Activated CD8-positive, alpha-beta T cell treated with anti-CD3 and anti-CD28 coated beads, Interleukin-2, amount 10 ng/mL, durations not matched to agents 7 days and 5 days (primary cell): ENCODE measurements at regions not wholly inside any gene's neighbourhood (a gene's known extent, or its start where the extent isn't known, plus 50 kb on each side); places are given as distances from the start of the nearest gene placed in this dataset.

Source experiments
- ATAC-seq: fragments of 150-1000 bp; cut with Tn5 transposase; one replicate; pipeline ENCODE4 v1.10.0; 2021; ENCODE audit warnings: moderate library complexity
- CTCF ChIA-PET: fragments of 350-600 bp; sonication (Branson Sonifier 250); formaldehyde crosslinking; loops from one replicate; lab custom pipeline; 2021; ENCODE audit warnings: antibody characterized with exemption; lab: Charles Lee
- POLR2A ChIA-PET: fragments of 350-600 bp; sonication (Branson Sonifier 250); formaldehyde crosslinking; loops from one replicate; lab custom pipeline; 2021; ENCODE audit warnings: antibody characterized with exemption; lab: Charles Lee
- DNase-seq: peaks from one replicate; pipeline ENCODE4 v3.0.0-alpha.2; 2020
- H3K27ac Mint-ChIP-seq: one replicate; pipeline ENCODE4 v1.8.0; 2021; ENCODE audit warnings: mild to moderate bottlenecking, mixed read lengths
- H3K27me3 Mint-ChIP-seq: one replicate; pipeline ENCODE4 v1.8.0; 2021; ENCODE audit warnings: low read depth, mixed read lengths
- H3K36me3 Mint-ChIP-seq: one replicate; pipeline ENCODE4 v1.8.0; 2021; ENCODE audit warnings: low read depth, mixed read lengths
- H3K4me1 Mint-ChIP-seq: one replicate; pipeline ENCODE4 v1.8.0; 2021; ENCODE audit warnings: low read depth, mixed read lengths
- H3K4me3 Mint-ChIP-seq: one replicate; pipeline ENCODE4 v1.8.0; 2021; ENCODE audit warnings: mild to moderate bottlenecking, mixed read lengths
- H3K9me3 Mint-ChIP-seq: one replicate; pipeline ENCODE4 v1.8.0; 2022; ENCODE audit warnings: mixed read lengths; ENCODE audit not compliant: insufficient read depth

DNA sequence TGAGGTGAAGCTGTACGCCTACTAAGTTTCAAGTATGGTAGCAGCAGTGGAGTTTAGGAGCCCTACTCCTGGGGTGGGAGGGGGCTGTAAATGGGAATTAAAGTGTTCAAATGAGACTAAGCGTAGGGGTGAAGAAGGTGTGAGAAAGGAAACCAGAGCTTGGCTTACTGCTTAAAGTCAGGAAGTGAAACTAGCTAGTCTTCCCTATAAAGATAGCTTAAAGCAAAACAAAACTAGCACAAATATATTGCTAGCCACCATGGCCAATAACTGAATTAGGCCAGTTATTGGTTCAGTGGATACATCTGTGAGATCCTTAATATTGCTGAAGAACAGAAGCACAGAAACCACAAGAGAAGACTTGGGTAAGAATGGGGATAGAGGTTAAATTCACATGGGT is 492.2 kb upstream of the PKN2 start:
- DNase-seq (no peak), ATAC-seq (no peak)
- ChIA-PET POLR2A (no interaction called here), CTCF (interaction anchor here (2.1 to 2.2 kb wide), 2 partner anchors 8 to 11 kb away, joined by 6 to 10 read pairs; no protein-coding TSS in a partner anchor)
- H3K4me1 Mint-ChIP-seq: peaks cover 7% of the 10 kb centered on the region
- H3K27ac Mint-ChIP-seq: no peak overlapping the region
- peaks cover 7% of the 10 kb centered on the region for H3K27me3 Mint-ChIP-seq
- H3K9me3 Mint-ChIP-seq: no peaks in the 10 kb centered on the region
- H3K4me3 Mint-ChIP-seq: no peak overlapping the region
- no peaks in the 10 kb centered on the region for H3K36me3 Mint-ChIP-seq

DNA sequence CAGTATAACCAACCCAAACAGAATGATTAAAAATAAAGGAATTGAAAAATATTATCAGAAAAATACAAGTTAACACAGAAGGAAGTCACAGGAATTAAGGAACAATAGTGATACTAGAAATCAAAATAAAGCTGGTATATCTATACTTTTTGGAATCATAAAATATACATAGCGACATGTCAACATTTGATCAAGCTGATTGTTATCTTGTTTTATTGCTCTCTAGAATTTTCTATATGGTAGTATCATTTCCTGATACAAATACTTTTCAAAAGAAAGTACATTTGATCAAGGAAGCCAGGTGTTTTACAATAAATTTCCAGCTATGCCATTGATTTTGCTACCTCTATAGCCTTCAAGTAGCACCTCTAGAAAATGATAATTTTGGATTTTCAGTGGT is 489.5 kb upstream of the PKN2 start:
- Mint-ChIP-seq H3K36me3 (no peaks in the 10 kb centered on the region), H3K27me3 (peaks cover 11% of the 10 kb centered on the region), H3K4me3 (no peak overlapping the region), H3K4me1 (peaks cover 7% of the 10 kb centered on the region), H3K27ac (no peak overlapping the region), H3K9me3 (no peaks in the 10 kb centered on the region)
- ATAC-seq (no peak), DNase-seq (no peak)
- CTCF ChIA-PET: interaction anchor here (0.9 kb wide), 1 partner anchor 14 kb away, joined by 4 read pairs; no protein-coding TSS in a partner anchor
- POLR2A ChIA-PET: no interaction called here

DNA sequence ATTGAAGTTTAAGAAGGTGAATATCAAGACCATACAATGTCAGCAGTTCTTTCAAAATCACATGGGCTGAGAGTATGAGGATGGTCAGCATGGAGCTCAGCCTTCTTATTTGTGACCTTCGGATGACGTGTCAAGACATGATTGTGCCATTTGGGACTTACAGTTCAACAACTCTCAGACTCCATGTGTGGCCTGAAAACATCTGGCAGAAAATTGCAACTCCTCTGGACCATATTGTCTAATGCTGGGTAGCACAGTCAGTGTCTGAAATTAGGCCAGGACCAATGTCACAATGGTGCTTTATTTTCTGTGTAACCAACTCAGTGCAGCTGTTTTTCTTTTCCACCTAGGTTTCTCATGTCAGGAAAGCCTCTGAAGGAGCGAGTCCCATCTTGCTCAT is 483.5 kb upstream of the PKN2 start:
- Mint-ChIP-seq H3K27ac (no peak overlapping the region), H3K9me3 (no peaks in the 10 kb centered on the region), H3K4me1 (no peaks in the 10 kb centered on the region), H3K36me3 (no peaks in the 10 kb centered on the region), H3K4me3 (no peak overlapping the region), H3K27me3 (peaks cover 4% of the 10 kb centered on the region)
- CTCF ChIA-PET: no interaction called here
- POLR2A ChIA-PET: interaction anchor here (0.6 kb wide), 1 partner anchor 213 kb away, joined by 3 read pairs; no protein-coding TSS in a partner anchor
- DNase-seq (no peak), ATAC-seq (no peak)

DNA sequence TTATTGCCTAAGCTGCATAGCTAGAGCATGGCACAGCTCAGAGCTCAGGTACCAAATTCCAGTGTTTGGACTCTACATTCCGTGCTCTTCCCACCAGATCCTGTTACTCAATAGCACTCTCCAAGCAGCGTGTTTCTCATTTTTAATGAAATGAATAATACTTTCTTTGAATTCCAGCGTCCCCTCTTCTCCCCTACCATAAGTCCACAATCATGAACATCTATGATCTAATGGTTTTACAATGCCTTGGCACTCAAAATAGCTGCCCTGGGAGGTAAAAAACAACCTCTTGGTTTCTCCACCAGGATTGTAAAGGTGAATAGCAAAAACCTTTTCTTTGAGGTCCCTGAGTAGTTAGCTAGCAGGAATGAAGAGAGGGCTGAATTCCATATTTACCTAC is 480.0 kb upstream of the PKN2 start:
- Mint-ChIP-seq H3K4me1 (no peaks in the 10 kb centered on the region), H3K9me3 (no peaks in the 10 kb centered on the region), H3K36me3 (no peaks in the 10 kb centered on the region), H3K27ac (no peak overlapping the region), H3K4me3 (no peak overlapping the region), H3K27me3 (no peaks in the 10 kb centered on the region)
- CTCF ChIA-PET: no interaction called here
- DNase-seq (no peak), ATAC-seq (no peak)
- POLR2A ChIA-PET: no interaction called here

DNA sequence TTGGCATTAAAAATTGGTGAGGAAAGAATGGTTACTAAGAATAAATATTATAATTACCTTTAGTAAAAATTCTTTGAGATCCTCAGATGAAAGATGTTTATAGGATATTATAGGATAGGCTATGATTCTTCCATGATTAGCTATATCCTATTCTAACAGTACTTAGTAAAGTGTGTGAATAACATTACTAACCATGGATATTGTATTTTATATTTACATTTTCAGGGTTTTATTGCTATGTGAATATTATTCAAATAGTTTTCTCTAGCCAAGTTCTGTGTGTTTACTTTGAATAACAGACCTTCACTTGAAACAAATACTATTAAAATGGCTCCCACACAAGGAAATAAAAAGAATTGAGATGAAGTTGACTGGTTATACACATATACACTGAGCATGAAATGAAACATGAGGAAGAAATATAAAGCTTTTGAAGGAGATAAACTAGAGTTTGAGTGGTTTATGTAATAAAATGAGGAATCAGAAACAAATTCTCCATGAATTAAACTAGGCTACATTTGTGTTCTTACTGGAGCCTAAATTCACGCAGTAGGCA is 479.4 kb upstream of the PKN2 start:
- Mint-ChIP-seq H3K9me3 (no peaks in the 10 kb centered on the region), H3K4me1 (no peaks in the 10 kb centered on the region), H3K27ac (no peak overlapping the region), H3K27me3 (no peaks in the 10 kb centered on the region), H3K4me3 (no peak overlapping the region), H3K36me3 (no peaks in the 10 kb centered on the region)
- ChIA-PET CTCF (interaction anchor here (1.3 kb wide), 1 partner anchor 24 kb away, joined by 4 read pairs; no protein-coding TSS in a partner anchor), POLR2A (no interaction called here)
- ATAC-seq: no peak
- no peak for DNase-seq

DNA sequence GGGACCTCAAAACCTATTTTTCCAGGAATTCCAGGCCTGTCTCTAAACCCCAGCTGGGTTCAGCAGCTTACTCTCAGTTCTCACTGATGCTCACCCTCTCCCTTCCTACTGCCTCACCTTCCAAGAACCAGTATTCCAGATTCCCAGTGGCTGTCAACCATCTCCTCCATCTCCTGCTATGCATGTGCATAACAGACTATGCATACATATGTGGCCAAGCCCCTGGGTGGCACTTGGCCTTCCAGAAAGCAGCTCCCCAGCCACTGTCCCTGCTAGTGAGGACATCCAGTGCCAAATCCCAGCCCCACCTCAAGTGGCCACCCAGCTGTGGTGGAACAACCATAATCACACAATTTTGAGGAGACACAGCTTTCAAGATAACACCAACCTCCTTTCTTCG is 475.7 kb upstream of the PKN2 start:
- Mint-ChIP-seq H3K36me3 (no peaks in the 10 kb centered on the region), H3K27me3 (no peaks in the 10 kb centered on the region), H3K4me1 (no peaks in the 10 kb centered on the region), H3K4me3 (no peak overlapping the region), H3K27ac (no peak overlapping the region), H3K9me3 (no peaks in the 10 kb centered on the region)
- ChIA-PET CTCF (interaction anchor here (1.2 kb wide), 1 partner anchor 28 kb away, joined by 3 read pairs; no protein-coding TSS in a partner anchor), POLR2A (no interaction called here)
- no peak for DNase-seq
- ATAC-seq: no peak

DNA sequence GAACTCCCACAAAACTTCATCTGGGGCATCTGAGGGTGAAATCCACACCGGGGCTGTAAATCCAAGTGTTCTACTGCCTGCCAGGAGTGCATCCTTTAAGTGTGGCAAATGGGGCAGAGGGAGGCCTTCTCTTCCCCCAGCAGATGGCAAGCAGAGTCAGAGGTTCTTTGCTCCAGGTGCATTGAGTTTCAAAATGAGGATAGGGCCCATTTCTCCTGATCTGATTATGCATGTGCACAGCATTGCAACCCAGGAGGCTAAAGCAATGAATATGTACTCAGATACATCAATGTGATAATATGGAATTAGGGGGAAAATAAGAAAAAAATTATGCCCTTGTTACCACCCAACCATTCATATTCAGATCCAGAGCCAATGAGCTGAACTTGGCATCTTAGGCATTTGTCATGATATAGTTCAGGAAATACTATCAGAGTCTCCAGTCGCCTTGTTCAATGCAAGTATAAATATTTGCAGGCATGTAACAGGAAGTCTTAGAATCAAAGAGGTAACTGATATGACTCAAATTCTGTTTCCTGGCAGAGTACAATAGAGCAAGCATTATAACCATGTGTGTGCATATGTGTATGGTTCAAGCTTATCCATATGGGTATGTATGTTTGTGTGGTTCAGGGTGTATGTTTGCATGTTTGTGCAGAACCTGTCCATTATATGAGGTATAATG is 473.8 kb upstream of the PKN2 start:
- ATAC-seq (no peak), DNase-seq (no peak)
- no peak overlapping the region for H3K4me3 Mint-ChIP-seq
- no peaks in the 10 kb centered on the region for H3K4me1 Mint-ChIP-seq
- H3K27me3 Mint-ChIP-seq: no peaks in the 10 kb centered on the region
- CTCF ChIA-PET: no interaction called here
- H3K27ac Mint-ChIP-seq: no peak overlapping the region
- H3K36me3 Mint-ChIP-seq: no peaks in the 10 kb centered on the region
- H3K9me3 Mint-ChIP-seq: no peaks in the 10 kb centered on the region
- POLR2A ChIA-PET: no interaction called here

DNA sequence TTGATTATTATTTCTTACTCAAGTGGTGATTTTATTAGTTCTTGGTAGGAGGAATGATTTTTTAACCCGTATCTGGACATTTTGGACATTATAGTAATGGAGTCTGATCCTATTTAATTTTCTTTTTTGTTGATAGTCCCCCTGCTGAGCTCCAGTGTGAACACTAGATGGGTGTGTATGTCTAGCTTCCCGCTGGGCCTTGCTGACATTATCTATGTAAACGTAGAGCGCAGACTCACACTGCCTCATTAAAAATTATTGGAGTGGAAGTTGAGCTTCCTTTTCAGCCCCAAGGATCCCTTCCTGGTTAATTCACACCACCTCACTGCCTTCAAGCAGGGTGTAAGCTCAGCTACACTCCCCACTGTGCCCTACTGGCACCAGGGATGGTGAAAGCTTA is 467.6 kb upstream of the PKN2 start:
- ChIA-PET POLR2A (no interaction called here), CTCF (no interaction called here)
- DNase-seq: no peak
- ATAC-seq: no peak
- H3K27me3 Mint-ChIP-seq: no peaks in the 10 kb centered on the region
- H3K4me3 Mint-ChIP-seq: no peak overlapping the region
- H3K4me1 Mint-ChIP-seq: no peaks in the 10 kb centered on the region
- H3K36me3 Mint-ChIP-seq: no peaks in the 10 kb centered on the region
- H3K27ac Mint-ChIP-seq: no peak overlapping the region
- no peaks in the 10 kb centered on the region for H3K9me3 Mint-ChIP-seq

DNA sequence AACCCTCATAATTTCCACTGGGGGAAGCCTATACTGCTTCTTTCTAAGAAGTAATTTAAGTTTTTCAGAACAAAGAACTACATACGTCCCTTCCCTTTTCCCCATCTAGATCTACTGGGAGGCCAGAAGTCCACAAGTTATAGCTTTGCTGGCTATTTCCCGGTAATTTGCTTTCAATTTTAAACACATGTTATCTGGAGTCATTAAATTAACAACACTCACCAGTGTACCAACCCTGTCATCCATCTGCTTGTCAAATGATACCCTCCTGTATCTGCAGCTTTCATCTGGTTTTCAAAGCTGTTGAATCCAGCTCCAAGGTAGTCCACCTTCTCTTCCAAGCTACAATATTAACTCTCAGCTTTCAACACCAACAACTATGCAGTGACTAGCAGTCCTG is 466.7 kb upstream of the PKN2 start:
- Mint-ChIP-seq H3K4me1 (no peaks in the 10 kb centered on the region), H3K27me3 (no peaks in the 10 kb centered on the region), H3K27ac (no peak overlapping the region), H3K4me3 (no peak overlapping the region), H3K36me3 (no peaks in the 10 kb centered on the region), H3K9me3 (no peaks in the 10 kb centered on the region)
- ChIA-PET CTCF (no interaction called here), POLR2A (no interaction called here)
- DNase-seq: no peak
- no peak for ATAC-seq

DNA sequence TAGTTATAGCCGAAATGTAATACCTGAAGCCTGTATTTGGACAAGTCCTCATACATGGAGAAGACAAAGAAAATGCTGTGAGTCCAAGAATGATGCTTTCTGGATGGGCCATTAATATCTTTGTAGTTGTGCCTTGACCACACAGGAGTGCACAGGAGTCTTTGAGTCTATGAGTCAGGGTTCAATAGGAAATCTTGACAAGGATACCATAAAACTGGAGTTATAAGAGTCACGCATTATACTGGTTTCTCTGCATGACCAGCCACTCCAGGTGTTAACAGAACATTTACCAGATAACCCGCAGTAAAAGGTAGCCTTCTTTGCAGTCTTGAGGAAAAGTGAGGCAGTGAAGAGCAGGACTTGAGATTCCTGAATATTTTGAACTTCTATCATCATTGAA is 464.6 kb upstream of the PKN2 start:
- no peaks in the 10 kb centered on the region for H3K36me3 Mint-ChIP-seq
- H3K4me1 Mint-ChIP-seq: no peaks in the 10 kb centered on the region
- H3K9me3 Mint-ChIP-seq: no peaks in the 10 kb centered on the region
- no peak overlapping the region for H3K4me3 Mint-ChIP-seq
- CTCF ChIA-PET: interaction anchor here (1.8 kb wide), 1 partner anchor 39 kb away, joined by 5 read pairs; no protein-coding TSS in a partner anchor
- POLR2A ChIA-PET: no interaction called here
- no peaks in the 10 kb centered on the region for H3K27me3 Mint-ChIP-seq
- ATAC-seq (no peak), DNase-seq (no peak)
- H3K27ac Mint-ChIP-seq: no peak overlapping the region

DNA sequence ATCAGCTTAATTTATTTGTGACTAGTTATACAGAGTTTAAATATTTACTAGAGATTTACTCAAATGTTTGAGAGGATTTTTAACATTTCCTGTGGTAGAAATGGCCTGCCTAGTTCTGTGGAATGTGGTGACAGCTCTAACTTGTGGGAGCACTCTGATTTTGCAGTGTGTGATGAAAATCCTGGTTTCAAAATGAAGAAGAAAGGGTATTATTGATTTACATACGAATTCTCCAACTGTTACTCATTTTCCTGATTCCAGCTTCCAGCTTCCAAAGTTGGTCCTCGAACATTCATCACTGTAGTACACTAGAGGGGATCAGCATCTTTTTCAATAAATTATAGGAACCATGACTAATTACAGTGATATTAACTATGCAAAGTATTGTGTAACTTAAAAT is 462.7 kb upstream of the PKN2 start:
- no peaks in the 10 kb centered on the region for H3K4me1 Mint-ChIP-seq
- H3K27me3 Mint-ChIP-seq: no peaks in the 10 kb centered on the region
- no peaks in the 10 kb centered on the region for H3K36me3 Mint-ChIP-seq
- H3K27ac Mint-ChIP-seq: no peak overlapping the region
- ChIA-PET POLR2A (no interaction called here), CTCF (interaction anchor here (1.8 kb wide), 1 partner anchor 41 kb away, joined by 5 read pairs; no protein-coding TSS in a partner anchor)
- DNase-seq: no peak
- no peak overlapping the region for H3K4me3 Mint-ChIP-seq
- ATAC-seq: no peak
- no peaks in the 10 kb centered on the region for H3K9me3 Mint-ChIP-seq

DNA sequence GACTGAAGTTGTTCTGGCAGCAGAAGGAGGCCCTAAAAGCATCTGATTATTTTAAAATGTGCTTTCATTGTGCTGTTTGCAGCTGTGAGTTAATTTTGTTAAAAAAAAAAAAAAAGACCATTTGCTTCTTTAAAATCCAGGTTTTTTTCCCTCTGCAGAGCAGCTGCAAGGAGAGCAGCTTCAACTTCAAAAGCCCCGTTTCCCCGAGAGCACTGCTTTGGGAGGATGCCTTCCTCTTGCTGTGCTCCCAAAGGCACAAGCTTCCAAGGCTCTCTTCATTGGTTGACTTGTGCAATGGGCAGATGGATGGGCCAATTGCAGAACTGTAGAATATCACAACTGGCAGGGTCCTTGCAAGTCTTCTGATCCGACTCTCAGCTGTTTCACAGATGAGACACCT is 459.2 kb upstream of the PKN2 start:
- no peaks in the 10 kb centered on the region for H3K27me3 Mint-ChIP-seq
- DNase-seq: no peak
- no peak overlapping the region for H3K27ac Mint-ChIP-seq
- H3K4me1 Mint-ChIP-seq: no peaks in the 10 kb centered on the region
- no peak overlapping the region for H3K4me3 Mint-ChIP-seq
- no peak for ATAC-seq
- POLR2A ChIA-PET: no interaction called here
- CTCF ChIA-PET: interaction anchor here (0.8 to 1.2 kb wide), 2 partner anchors 14 to 44 kb away, joined by 4 to 5 read pairs; no protein-coding TSS in a partner anchor
- no peaks in the 10 kb centered on the region for H3K9me3 Mint-ChIP-seq
- no peaks in the 10 kb centered on the region for H3K36me3 Mint-ChIP-seq
